SK-N-SH treated with all-trans-retinoic acid at 6 μM for 48 hours (cell line): ENCODE measurements at regions not wholly inside any gene's neighbourhood (a gene's known extent, or its start where the extent isn't known, plus 50 kb on each side); places are given as distances from the start of the nearest gene placed in this dataset.

Source experiments
- ATAC-seq: fragments of 200-7000 bp; cut with Tn5 transposase; 3 replicates; pipeline ENCODE4 v1.9.1; 2020; ENCODE audit warnings: mild to moderate bottlenecking, moderate library complexity
- CREB5 ChIP-seq: fragments of 250-450 bp; sonication (Bioruptor Pico); IDR thresholded peaks from 2 replicates; pipeline ENCODE4 v1.5.1; 2020; ENCODE audit warnings: low read depth, mild to moderate bottlenecking, moderate library complexity
- CSDC2 ChIP-seq: fragments of 250-450 bp; sonication (Bioruptor Pico); IDR thresholded peaks from 2 replicates; pipeline ENCODE4 v1.5.0; 2020; ENCODE audit warnings: mild to moderate bottlenecking, moderate library complexity
- CSRNP3 ChIP-seq: fragments of 250-450 bp; sonication (Bioruptor Pico); IDR thresholded peaks from 2 replicates; pipeline ENCODE4 v1.5.1; 2021; ENCODE audit warnings: mild to moderate bottlenecking, moderate library complexity
- ESRRG ChIP-seq: fragments of 250-450 bp; sonication (Bioruptor Pico); IDR thresholded peaks from 2 replicates; pipeline ENCODE4 v1.6.1; 2021; ENCODE audit warnings: mild to moderate bottlenecking
- ISL1 ChIP-seq: fragments of 250-450 bp; sonication (Bioruptor Pico); IDR thresholded peaks from 2 replicates; pipeline ENCODE4 v2.1.2; 2022; ENCODE audit warnings: mild to moderate bottlenecking, moderate library complexity
- OSR1 ChIP-seq: fragments of 250-450 bp; sonication (Bioruptor Pico); IDR thresholded peaks from 2 replicates; pipeline ENCODE4 v1.8.0; 2022; ENCODE audit warnings: moderate library complexity, mild to moderate bottlenecking, inconsistent platforms
- PATZ1 ChIP-seq: fragments of 250-450 bp; sonication (Bioruptor Pico); IDR thresholded peaks from 2 replicates; pipeline ENCODE4 v1.8.0; 2020; ENCODE audit warnings: mild to moderate bottlenecking, moderate library complexity, borderline replicate concordance
- POU6F1 ChIP-seq: fragments of 250-450 bp; sonication (Bioruptor Pico); IDR thresholded peaks from 2 replicates; pipeline ENCODE4 v1.8.0; 2021; ENCODE audit warnings: low read depth, mild to moderate bottlenecking, moderate library complexity, borderline replicate concordance
- RARB ChIP-seq: fragments of 250-450 bp; sonication (Bioruptor Pico); IDR thresholded peaks from 2 replicates; pipeline ENCODE4 v1.8.0; 2021; ENCODE audit warnings: mild to moderate bottlenecking, moderate library complexity
- SNAI2 ChIP-seq: fragments of 250-450 bp; sonication (Bioruptor Pico); IDR thresholded peaks from 2 replicates; pipeline ENCODE4 v1.5.0; 2020; ENCODE audit warnings: mild to moderate bottlenecking, moderate library complexity
- TOX ChIP-seq: fragments of 250-450 bp; sonication (Bioruptor Pico); IDR thresholded peaks from 2 replicates; pipeline ENCODE4 v1.8.0; 2021; ENCODE audit warnings: mild to moderate bottlenecking, moderate library complexity, borderline replicate concordance
- TSHZ2 ChIP-seq: fragments of 250-450 bp; sonication (Bioruptor Pico); IDR thresholded peaks from 2 replicates; pipeline ENCODE4 v1.5.0; 2020; ENCODE audit warnings: mild to moderate bottlenecking, moderate library complexity
- ZC3H10 ChIP-seq: fragments of 250-450 bp; sonication (Bioruptor Pico); IDR thresholded peaks from 2 replicates; pipeline ENCODE4 v1.5.1; 2021; ENCODE audit warnings: mild to moderate bottlenecking, moderate library complexity
- ZFP30 ChIP-seq: fragments of 450-650 bp; formaldehyde crosslinking; IDR thresholded peaks from 2 replicates; pipeline ENCODE4 v1.5.0; 2022; ENCODE audit warnings: mild to moderate bottlenecking, moderate library complexity
- ZNF565 ChIP-seq: fragments of 450-650 bp; formaldehyde crosslinking; conservative IDR thresholded peaks from 2 replicates; pipeline ENCODE4 v1.5.0; 2020; ENCODE audit warnings: low read depth, mild to moderate bottlenecking, moderate library complexity
- ZNF70 ChIP-seq: fragments of 450-650 bp; formaldehyde crosslinking; IDR thresholded peaks from 2 replicates; pipeline ENCODE4 v1.5.0; 2020; ENCODE audit warnings: mild to moderate bottlenecking, moderate library complexity
- ZNF8 ChIP-seq: fragments of 450-650 bp; formaldehyde crosslinking; IDR thresholded peaks from 2 replicates; pipeline ENCODE4 v1.5.0; 2020; ENCODE audit warnings: mild to moderate bottlenecking, moderate library complexity

GRCh38 chr18:41765460-41765859, 189.6 kb upstream of the PIK3C3 start:
- ATAC-seq: no peak
- TF ChIP-seq ZNF565 (no peak), ESRRG (CRISPR knock-in tag) (no peak), OSR1 (CRISPR knock-in tag) (no peak)
- TF ChIP-seq, all 23 proteins: peak for 0

- TF ChIP-seq TOX (CRISPR knock-in tag) (no peak), ZC3H10 (CRISPR knock-in tag) (no peak), SNAI2 (CRISPR knock-in tag) (no peak), ZNF70 (CRISPR knock-in tag) (no peak), OSR1 (CRISPR knock-in tag) (no peak), POU6F1 (no peak), RARB (CRISPR knock-in tag) (no peak), CSDC2 (no peak), ZNF565 (no peak), CREB5 (no peak), ZNF8 (CRISPR knock-in tag) (no peak), ZFP30 (no peak), PATZ1 (CRISPR knock-in tag) (no peak), CSRNP3 (CRISPR knock-in tag) (no peak)
- ATAC-seq: no peak
Observed at GRCh38 chr18:41763361-41763760, 191.7 kb upstream of the PIK3C3 start.

- ATAC-seq: peak; percentile 99
- TF ChIP-seq ISL1 (CRISPR knock-in tag) (peak; percentile 90), TSHZ2 (no peak), CREB5 (peak; percentile 69), POU6F1 (no peak), ZC3H10 (CRISPR knock-in tag) (peak; percentile 54; the same call in 1 of the 2 replicates)
Observed at GRCh38 chr18:41761333-41762018, 193.6 kb upstream of the PIK3C3 start.
